HG02798 (cell line): ENCODE measurements at regions not wholly inside any gene's neighbourhood (a gene's known extent, or its start where the extent isn't known, plus 50 kb on each side); places are given as distances from the start of the nearest gene placed in this dataset.

Experiments
- ATAC-seq: cut with Tn5 transposase; IDR thresholded peaks from one replicate; pipeline ENCODE4 v1.9.1; 2021; ENCODE audit warnings: mild to moderate bottlenecking; ENCODE audit not compliant: unreplicated experiment, poor library complexity

- ATAC-seq: no peak
Measured at GRCh38 chr6:168384045-168385036, 56.6 kb upstream of the SMOC2 start.

DNA sequence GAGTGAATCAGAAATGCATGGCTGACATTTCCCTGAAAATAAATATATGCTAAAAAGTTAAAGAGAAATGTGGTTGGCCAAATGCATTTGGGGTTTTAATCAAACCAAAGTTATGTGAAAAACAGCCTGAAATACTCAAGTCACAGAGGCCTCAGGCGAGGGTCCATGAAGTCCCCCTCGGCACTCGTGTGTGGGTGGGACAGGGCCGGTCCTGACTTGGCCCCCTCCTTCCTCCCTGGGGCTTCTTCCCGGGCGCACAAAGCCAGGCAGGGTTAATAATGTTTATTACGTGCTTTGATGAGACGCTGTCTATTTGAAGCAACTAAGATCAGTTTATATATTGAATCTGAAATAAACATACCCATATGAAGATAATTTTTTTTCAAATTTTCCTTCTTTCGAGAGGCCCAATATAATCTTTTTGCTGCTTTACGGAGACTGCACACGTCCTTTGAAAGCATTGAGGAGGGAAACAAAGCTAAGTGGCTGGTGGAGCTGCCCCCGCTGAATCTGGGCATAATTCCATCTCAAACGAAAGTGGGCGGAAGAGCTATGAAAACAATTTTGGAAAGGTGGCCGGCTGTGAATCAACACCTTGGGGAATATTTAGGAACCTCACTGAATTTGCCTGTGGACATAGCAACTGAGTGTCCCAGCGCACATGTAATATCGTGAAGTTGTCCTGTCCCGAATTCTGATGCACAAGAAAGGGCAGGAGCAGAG is 55.8 kb upstream of the SMOC2 start:
- no peak for ATAC-seq

DNA sequence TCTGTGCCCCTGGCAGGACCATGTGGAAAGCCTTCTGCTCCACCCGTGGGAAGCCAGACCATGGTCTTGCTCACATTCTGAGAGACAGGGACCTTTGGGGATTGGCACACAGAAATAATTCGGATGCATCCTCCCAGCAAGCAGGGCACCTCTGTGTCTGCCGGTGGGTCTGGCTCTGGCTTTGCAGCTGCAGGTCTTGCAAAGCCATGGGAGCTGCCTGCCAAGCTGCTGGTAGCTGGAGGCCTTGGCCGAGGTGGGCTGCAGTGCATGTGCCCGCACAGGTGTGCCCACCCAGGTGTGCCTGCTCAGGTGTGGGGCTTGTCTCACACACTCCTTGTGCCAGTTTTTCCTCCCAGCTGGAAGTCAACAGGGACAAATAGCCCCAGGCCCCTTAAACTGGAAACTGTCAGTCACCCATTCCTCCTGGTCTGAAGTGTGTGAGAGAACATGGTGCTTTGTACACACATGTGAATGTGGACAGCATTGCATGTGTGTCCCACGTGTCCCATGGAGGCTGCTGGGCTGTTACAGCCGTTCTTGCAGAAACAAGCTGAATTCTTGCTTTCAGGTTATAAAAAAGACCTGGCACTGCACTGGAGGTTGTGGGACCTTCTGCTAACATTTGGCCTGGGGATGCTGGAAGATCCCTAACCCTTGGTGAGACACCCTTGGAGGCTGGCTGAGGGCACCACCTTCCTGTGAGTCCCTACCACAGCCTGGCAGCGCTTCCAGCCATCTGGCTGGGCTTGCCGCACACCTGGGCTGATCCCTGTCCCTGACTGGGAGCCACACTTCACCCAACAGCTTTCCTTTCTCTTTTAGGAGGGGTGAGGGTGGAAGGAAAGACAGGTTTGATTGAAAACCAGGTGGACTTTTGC is 54.9 kb upstream of the SMOC2 start:
- no peak for ATAC-seq

DNA sequence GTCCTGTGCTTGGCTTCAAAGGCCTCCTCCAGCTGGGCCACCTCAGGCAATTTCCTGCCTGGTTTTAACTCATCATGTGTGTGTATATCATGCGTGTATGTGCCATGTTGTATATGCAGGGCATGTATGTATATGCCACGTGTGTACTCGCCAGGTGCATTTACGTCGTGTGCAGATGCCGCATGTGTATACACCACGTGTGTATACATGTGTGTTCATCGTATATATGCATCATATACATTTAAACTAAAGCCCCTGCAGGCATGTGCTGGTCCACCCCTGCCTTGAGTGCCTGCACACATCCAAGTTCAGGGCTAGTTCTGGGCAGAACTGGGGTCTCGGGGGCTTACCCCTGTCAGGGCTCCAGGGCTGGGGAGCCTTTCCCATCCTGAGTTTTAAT is 54.0 kb upstream of the SMOC2 start:
- ATAC-seq: no peak

DNA sequence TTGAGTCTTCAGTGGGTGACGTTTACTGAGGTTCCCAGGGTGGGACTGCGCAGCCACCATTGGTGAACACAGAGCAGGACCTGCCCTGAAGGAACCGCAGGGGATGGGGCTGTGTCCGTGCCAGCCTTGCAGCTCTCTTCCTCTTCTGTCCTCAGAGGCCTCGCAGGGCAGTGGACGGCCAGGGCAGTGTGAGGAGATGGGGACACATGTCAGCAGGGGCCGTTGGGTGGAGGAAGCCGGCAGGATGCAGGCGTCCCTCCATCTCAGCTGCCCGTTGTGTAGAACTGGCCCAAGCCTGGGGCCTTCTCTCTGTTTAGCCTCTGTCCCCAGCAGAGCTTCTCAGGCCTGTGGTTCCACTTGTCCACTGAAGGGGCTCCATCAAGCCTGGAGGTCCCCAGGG is 53.6 kb upstream of the SMOC2 start:
- no peak for ATAC-seq

GRCh38 chr6:168387911-168388310 is 53.1 kb upstream of the SMOC2 start:
- ATAC-seq: no peak

DNA sequence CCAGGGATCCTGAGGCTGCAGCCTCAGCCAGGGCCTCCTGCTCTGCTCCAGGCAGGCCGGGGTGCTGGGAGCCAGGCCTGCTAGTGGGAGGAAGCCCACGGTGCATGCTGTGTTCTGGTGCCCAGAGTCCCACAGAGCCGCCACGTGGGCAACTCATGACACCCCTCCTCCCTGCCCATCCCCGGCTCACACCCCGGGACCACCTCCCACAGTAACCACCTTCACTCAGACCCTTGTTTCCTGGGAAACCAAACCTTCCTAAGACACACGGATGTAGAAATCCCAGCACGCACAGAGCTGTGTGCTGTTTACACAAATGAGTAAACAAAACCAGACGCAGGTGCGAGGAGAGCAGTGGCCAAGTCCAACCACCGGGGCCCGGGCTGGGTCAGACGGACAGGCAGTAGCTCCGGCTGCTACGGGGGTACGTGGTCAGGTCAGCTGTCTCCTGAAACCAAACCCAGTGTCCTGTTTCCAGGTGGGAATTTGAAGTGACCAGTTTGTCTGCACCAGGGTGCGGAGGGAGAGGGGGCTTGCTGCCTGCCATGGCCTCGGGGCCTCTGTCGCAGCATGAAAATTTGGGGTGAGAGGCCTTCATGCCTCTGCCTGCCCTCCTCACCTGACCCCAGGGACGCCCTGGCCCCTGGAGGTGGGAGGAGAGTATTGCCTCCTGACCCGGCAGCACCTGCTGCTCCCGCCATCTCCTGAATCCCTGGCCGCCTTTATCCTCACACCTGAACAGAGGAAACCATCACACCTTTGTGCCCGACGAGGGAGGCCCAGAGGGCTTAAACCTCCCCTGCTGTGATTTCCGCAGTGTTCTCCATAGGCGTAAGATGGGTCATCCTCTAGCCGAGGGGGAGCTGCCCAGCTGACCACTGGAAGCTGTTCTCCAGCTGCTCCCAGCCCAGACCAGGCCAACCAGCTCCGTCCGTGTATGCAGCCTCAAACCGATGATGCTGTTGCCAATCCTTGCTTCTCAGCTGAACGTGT is 52.0 kb upstream of the SMOC2 start:
- ATAC-seq: no peak

DNA sequence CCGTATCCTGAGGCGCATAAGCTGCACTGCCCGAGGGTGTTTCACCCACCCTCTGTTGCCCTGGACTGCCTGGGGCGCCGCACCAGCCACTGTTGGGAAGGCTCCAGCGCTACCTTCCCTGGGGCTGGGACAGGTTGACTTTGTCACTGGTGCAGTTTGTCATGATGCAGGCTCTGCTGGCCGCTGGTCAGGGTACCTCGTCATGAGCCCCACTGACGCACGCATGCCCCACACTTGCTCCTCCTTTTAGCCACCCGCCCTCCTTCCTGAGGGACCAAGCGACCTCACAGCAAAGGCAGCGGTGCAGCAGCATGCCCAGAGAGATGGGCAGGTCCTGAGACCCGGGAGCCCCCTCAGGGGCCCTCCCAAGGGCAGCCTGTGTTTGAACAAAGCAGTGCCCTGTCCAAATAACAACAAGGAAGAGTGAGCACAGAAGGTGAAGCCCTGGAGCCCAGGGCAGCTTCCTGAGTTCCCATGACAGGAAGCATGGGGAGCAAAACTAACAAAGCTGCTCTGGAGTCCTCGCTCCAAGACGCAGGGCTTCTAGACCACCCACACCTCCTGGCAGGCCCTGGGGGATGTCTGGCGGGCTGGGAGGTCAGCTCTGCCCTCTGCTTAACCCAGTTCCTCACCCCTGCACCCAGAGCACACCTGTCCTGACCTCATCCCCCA is 50.1 kb upstream of the SMOC2 start:
- ATAC-seq: no peak
